WTC11 (cell line): ENCODE measurements at regions not wholly inside any gene's neighbourhood (a gene's known extent, or its start where the extent isn't known, plus 50 kb on each side); places are given as distances from the start of the nearest gene placed in this dataset.

Source experiments
- ATAC-seq: fragments of 200-7000 bp; cut with Tn5 transposase; 2 replicates; pipeline ENCODE4 v1.10.0; 2021; ENCODE audit warnings: mild to moderate bottlenecking, moderate library complexity
- CTCF ChIA-PET: fragments of 300-600 bp; sonication (Branson Sonifier 250); formaldehyde crosslinking; loops from one replicate; lab custom pipeline; 2021; ENCODE audit warnings: antibody characterized with exemption; lab: Charles Lee
- POLR2A ChIA-PET: fragments of 350-600 bp; sonication (Branson Sonifier 250); formaldehyde crosslinking; loops from one replicate; lab custom pipeline; 2021; ENCODE audit warnings: antibody characterized with exemption; lab: Charles Lee
- DNase-seq: peaks from one replicate; pipeline ENCODE4 v3.0.0; 2021; ENCODE audit warnings: low spot score
- H3K27ac Mint-ChIP-seq: 2 replicates; pipeline ENCODE4 v1.8.0; 2021; ENCODE audit warnings: mixed read lengths
- H3K27me3 Mint-ChIP-seq: 2 replicates; pipeline ENCODE4 v1.8.0; 2021; ENCODE audit warnings: low read depth, mild to moderate bottlenecking, moderate library complexity, mixed read lengths
- H3K36me3 Mint-ChIP-seq: 2 replicates; pipeline ENCODE4 v1.8.0; 2021; ENCODE audit warnings: mixed read lengths
- H3K4me1 Mint-ChIP-seq: 2 replicates; pipeline ENCODE4 v1.8.0; 2022; ENCODE audit warnings: mixed read lengths
- H3K4me3 Mint-ChIP-seq: 2 replicates; pipeline ENCODE4 v1.8.0; 2021; ENCODE audit warnings: mild to moderate bottlenecking, moderate library complexity, mixed read lengths
- H3K9me3 Mint-ChIP-seq: 2 replicates; pipeline ENCODE4 v1.8.0; 2021; ENCODE audit warnings: mixed read lengths
- AR ChIP-seq: fragments of 250-450 bp; sonication (Bioruptor Pico); IDR thresholded peaks from 2 replicates; pipeline ENCODE4 v1.9.0; 2021; ENCODE audit warnings: mild to moderate bottlenecking
- ARID4B ChIP-seq: sonication (generic); formaldehyde crosslinking; IDR thresholded peaks from 2 replicates; pipeline ENCODE4 v1.8.0; 2023; ENCODE audit warnings: missing genetic modification reagents, mild to moderate bottlenecking, borderline replicate concordance
- ATF2 ChIP-seq: sonication (generic); formaldehyde crosslinking; IDR thresholded peaks from 2 replicates; pipeline ENCODE4 v1.8.1; 2022; ENCODE audit warnings: low read depth, missing genetic modification reagents, borderline replicate concordance
- ATF3 ChIP-seq: sonication (generic); formaldehyde crosslinking; conservative IDR thresholded peaks from 2 replicates; pipeline ENCODE4 v1.8.1; 2022; ENCODE audit warnings: mild to moderate bottlenecking, missing genetic modification reagents
- E2F4 ChIP-seq: sonication (generic); formaldehyde crosslinking; IDR thresholded peaks from 2 replicates; pipeline ENCODE4 v1.8.1; 2022; ENCODE audit warnings: low read depth, mild to moderate bottlenecking, moderate library complexity, missing genetic modification reagents, borderline replicate concordance
- FOXJ3 ChIP-seq: sonication (generic); formaldehyde crosslinking; IDR thresholded peaks from 2 replicates; pipeline ENCODE4 v1.9.0; 2021; ENCODE audit warnings: missing genetic modification reagents, mild to moderate bottlenecking, borderline replicate concordance
- GABPB1 ChIP-seq: sonication (generic); formaldehyde crosslinking; IDR thresholded peaks from 2 replicates; pipeline ENCODE4 v1.8.1; 2023; ENCODE audit warnings: mild to moderate bottlenecking, missing genetic modification reagents
- HMGXB4 ChIP-seq: sonication (generic); formaldehyde crosslinking; IDR thresholded peaks from 2 replicates; pipeline ENCODE4 v1.8.1; 2023; ENCODE audit warnings: mild to moderate bottlenecking, moderate library complexity, missing genetic modification reagents
- NR3C1 ChIP-seq: sonication (generic); formaldehyde crosslinking; conservative IDR thresholded peaks from 2 replicates; pipeline ENCODE4 v1.8.1; 2023; ENCODE audit warnings: low read depth, mild to moderate bottlenecking, missing genetic modification reagents
- PREB ChIP-seq: sonication (generic); formaldehyde crosslinking; IDR thresholded peaks from 2 replicates; pipeline ENCODE4 v1.8.1; 2022; ENCODE audit warnings: mild to moderate bottlenecking, missing genetic modification reagents, moderate library complexity, borderline replicate concordance
- USF1 ChIP-seq: sonication (generic); formaldehyde crosslinking; IDR thresholded peaks from 2 replicates; pipeline ENCODE4 v1.8.0; 2022; ENCODE audit warnings: mild to moderate bottlenecking, missing genetic modification reagents
- ZBTB21 ChIP-seq: sonication (generic); formaldehyde crosslinking; IDR thresholded peaks from 2 replicates; pipeline ENCODE4 v1.8.1; 2023; ENCODE audit warnings: mild to moderate bottlenecking, missing genetic modification reagents, borderline replicate concordance
- ZNF263 ChIP-seq: sonication (generic); formaldehyde crosslinking; IDR thresholded peaks from 2 replicates; pipeline ENCODE4 v1.8.1; 2022; ENCODE audit warnings: low read depth, mild to moderate bottlenecking, moderate library complexity, missing genetic modification reagents
- ZNF317 ChIP-seq: sonication (generic); formaldehyde crosslinking; IDR thresholded peaks from 2 replicates; pipeline ENCODE4 v1.8.1; 2023; ENCODE audit warnings: low read depth, mild to moderate bottlenecking, moderate library complexity, missing genetic modification reagents, borderline replicate concordance
- ZNF416 ChIP-seq: fragments of 250-450 bp; sonication (Bioruptor Pico); IDR thresholded peaks from 2 replicates; pipeline ENCODE4 v1.9.0; 2021; ENCODE audit warnings: mild to moderate bottlenecking, inconsistent platforms
- ZNF532 ChIP-seq: fragments of 250-450 bp; sonication (Bioruptor Pico); IDR thresholded peaks from 2 replicates; pipeline ENCODE4 v1.9.0; 2021; ENCODE audit warnings: mild to moderate bottlenecking, borderline replicate concordance

GRCh38 chr4:117777721-117778120 is 256.6 kb upstream of the NDST3 start (continued):
- no peak for TF ChIP-seq USF1

- DNase-seq (no peak), ATAC-seq (no peak)
- no peaks in the 10 kb centered on the region for H3K36me3 Mint-ChIP-seq
- ChIA-PET POLR2A (no interaction called here), CTCF (no interaction called here)
- H3K27me3 Mint-ChIP-seq, result no peaks in the 10 kb centered on the region
- no peaks in the 10 kb centered on the region for H3K9me3 Mint-ChIP-seq
- H3K4me1 Mint-ChIP-seq, result no peaks in the 10 kb centered on the region
- no peak overlapping the region for H3K27ac Mint-ChIP-seq
- H3K4me3 Mint-ChIP-seq, result no peak overlapping the region
- TF ChIP-seq ATF2 (CRISPR knock-in tag) (no peak), PREB (no peak), ZNF416 (CRISPR knock-in tag) (no peak), NR3C1 (CRISPR knock-in tag) (no peak), FOXJ3 (CRISPR knock-in tag) (no peak), ZNF317 (CRISPR knock-in tag) (no peak), ZNF532 (CRISPR knock-in tag) (no peak), ARID4B (CRISPR knock-in tag) (no peak), GABPB1 (CRISPR knock-in tag) (no peak), HMGXB4 (CRISPR knock-in tag) (no peak), ZBTB21 (CRISPR knock-in tag) (no peak), ATF3 (CRISPR knock-in tag) (no peak), E2F4 (no peak), AR (CRISPR knock-in tag) (no peak), ZNF263 (no peak)
Measured at GRCh38 chr4:117783716-117784115, 250.6 kb upstream of the NDST3 start.
